Transverse colon (tissue), 4 donors: ENCODE measurements at regions not wholly inside any gene's neighbourhood (a gene's known extent, or its start where the extent isn't known, plus 50 kb on each side); places are given as distances from the start of the nearest gene placed in this dataset.

Experiments used
- DNase-seq: peaks from one replicate; pipeline ENCODE4 v3.0.0-alpha.2; 2019
- H3K27ac ChIP-seq, 4 donors: fragments of 200-600 bp; sonication (generic); 2 replicates each; pipeline ENCODE4 v1.5.1; 2016 to 2018; ENCODE audit warnings: inconsistent platforms in 4 of 4
- H3K27me3 ChIP-seq: fragments of 200-600 bp; sonication (generic); 2 replicates; pipeline ENCODE4 v1.5.1; 2017; ENCODE audit warnings: inconsistent platforms
- H3K36me3 ChIP-seq, 4 donors: fragments of 200-600 bp; sonication (generic); 2 replicates each; pipeline ENCODE4 v1.5.1; 2017 to 2019; ENCODE audit warnings: inconsistent platforms in 4 of 4
- H3K4me1 ChIP-seq, 4 donors: fragments of 200-600 bp; sonication (generic); 2 replicates each; pipeline ENCODE4 v1.5.1; 2017 to 2020; ENCODE audit warnings: inconsistent platforms in 4 of 4
- H3K4me3 ChIP-seq, 4 donors: fragments of 200-600 bp; sonication (generic); 1 replicate in 1 of 4; 2 replicates in 3 of 4; pipeline versions ENCODE4 v1.5.1 to v1.6.1; 2017 to 2019; ENCODE audit warnings: inconsistent platforms in 4 of 4
- H3K9me3 ChIP-seq, 2 donors: fragments of 200-600 bp; sonication (generic); 2 replicates each; pipeline ENCODE4 v1.5.1; 2017 to 2019; ENCODE audit warnings: inconsistent platforms in 2 of 2
- CTCF ChIP-seq, 5 experiments: fragments of 200-600 bp in 3 of 5; fragments of 450-650 bp in 2 of 5; sonication (generic) in 3 of 5; IDR thresholded peaks; 1 replicate in 2 of 5; 2 replicates in 3 of 5; pipeline ENCODE4 v1.5.1; 2016 to 2017; ENCODE audit warnings: antibody characterized with exemption in 5 of 5, inconsistent platforms in 3 of 5, mild to moderate bottlenecking in 2 of 5, moderate library complexity in 1 of 5
- EP300 ChIP-seq: sonication (generic); formaldehyde crosslinking; IDR thresholded peaks from one replicate; pipeline ENCODE4 v1.6.1; 2017; ENCODE audit warnings: antibody characterized with exemption, low read depth
- POLR2A ChIP-seq: fragments of 450-650 bp; IDR thresholded peaks from one replicate; pipeline ENCODE4 v1.6.1; 2016; ENCODE audit warnings: antibody characterized with exemption, mild to moderate bottlenecking, moderate library complexity
- POLR2AphosphoS5 ChIP-seq, 3 donors: sonication (generic); formaldehyde crosslinking; IDR thresholded peaks; one replicate each; pipeline ENCODE4 v1.6.1; 2016; ENCODE audit warnings: antibody characterized with exemption in 3 of 3
- WGBS, 2 donors: methylation state at CpG; one replicate each; pipeline ENCODE4 v1.1.5; 2018; ENCODE audit warnings: low coverage in 1 of 2; 5-methylcytosine and 5-hydroxymethylcytosine counted together
- in situ Hi-C, 4 donors: fragments of 200-750 bp; cut with MboI; loops; one replicate each; pipeline versions ENCODE4 v1.15.0 to v1.15.1; 2017; ENCODE audit warnings: low sequenced_read_pairs in 3 of 4, low pct_ligation_motif_present in 1 of 4, low pct_unique_long_range_greater_than_20kb in 1 of 4
- intact Hi-C: fragments of 100-400 bp; cut with DNase I; formaldehyde crosslinking; loops from one replicate; pipeline ENCODE4 v1.15.1; 2023; ENCODE audit warnings: low total_unique reads

GRCh38 chr15:25936004-25936403, 72.9 kb upstream of the ATP10A start:
- Histone ChIP-seq H3K27ac (no peak overlapping the region), H3K9me3 (no peaks in the 10 kb centered on the region), H3K27me3 (no peaks in the 10 kb centered on the region), H3K4me1 (no peaks in the 10 kb centered on the region), H3K4me3 (no peak overlapping the region), H3K36me3 (no peaks in the 10 kb centered on the region)
- TF ChIP-seq CTCF (IDR thresholded peaks at IDR 0.05) (no peak), POLR2A (no peak), POLR2AphosphoS5 (IDR thresholded peaks at IDR 0.05) (no peak), EP300 (no peak)
- WGBS, 2 donors: 93 to 95% methylated on average over 3 to 7 of the region's 7 CpGs
- intact Hi-C loops: loop anchor here (10.0 kb wide), 1 partner anchor 241 kb away; no protein-coding TSS in a partner anchor
- in situ Hi-C loops: loop anchor here in 2 of 4 donors (25.0 kb wide), 2 partner anchors 199 to 424 kb away; no protein-coding TSS in a partner anchor
- DNase-seq: no peak

- TF ChIP-seq CTCF (IDR thresholded peaks at IDR 0.05): peak; percentile 47 to 70 (median 59)
- TF ChIP-seq POLR2AphosphoS5 (IDR thresholded peaks at IDR 0.05): no peak
- no peak for TF ChIP-seq POLR2A
- Histone ChIP-seq H3K4me1 (no peaks in the 10 kb centered on the region), H3K4me3 (peak overlapping the region in 2 of 4 donors; percentile 21 to 31), H3K27me3 (no peaks in the 10 kb centered on the region), H3K36me3 (no peaks in the 10 kb centered on the region), H3K9me3 (peaks cover 6 to 10% of the 10 kb centered on the region in 2 donors), H3K27ac (no peak overlapping the region)
- in situ Hi-C loops: loop anchor here in 2 of 4 donors (25.0 kb wide), 2 partner anchors 196 to 421 kb away; no protein-coding TSS in a partner anchor
- intact Hi-C loops: loop anchor here (1.0 to 10.0 kb wide), 3 partner anchors 194 to 426 kb away; no protein-coding TSS in a partner anchor
- DNase-seq: peak; percentile 50
- 24 to 33% methylated on average over 5 to 23 of the region's 23 CpGs for WGBS, 2 donors
These were observed 70.5 kb upstream of the ATP10A start for GRCh38 chr15:25933456-25934158.

- intact Hi-C loops: loop anchor here (5.0 to 10.0 kb wide), 2 partner anchors 238 to 425 kb away; no protein-coding TSS in a partner anchor
- no peaks in the 10 kb centered on the region for H3K27me3 ChIP-seq
- peaks cover 6 to 10% of the 10 kb centered on the region in 2 donors for H3K9me3 ChIP-seq
- no peak overlapping the region for H3K4me3 ChIP-seq
- H3K36me3 ChIP-seq: no peaks in the 10 kb centered on the region
- H3K27ac ChIP-seq: no peak overlapping the region
- no peaks in the 10 kb centered on the region for H3K4me1 ChIP-seq
- in situ Hi-C loops: loop anchor here in 2 of 4 donors (25.0 kb wide), 2 partner anchors 195 to 420 kb away; no protein-coding TSS in a partner anchor
- WGBS, 2 donors: 90 to 91% methylated on average over 5 to 8 of the region's 8 CpGs
- no peak for TF ChIP-seq POLR2AphosphoS5 (IDR thresholded peaks at IDR 0.05)
- no peak for TF ChIP-seq EP300
- TF ChIP-seq POLR2A: no peak
- no peak for TF ChIP-seq CTCF (IDR thresholded peaks at IDR 0.05)
- DNase-seq: no peak
These were observed 69.6 kb upstream of the ATP10A start for GRCh38 chr15:25932696-25933095.

- intact Hi-C loops (loop anchor here (5.0 to 10.0 kb wide), 2 partner anchors 237 to 425 kb away; no protein-coding TSS in a partner anchor), in situ Hi-C loops (loop anchor here in 2 of 4 donors (25.0 kb wide), 2 partner anchors 195 to 420 kb away; no protein-coding TSS in a partner anchor)
- WGBS, 2 donors: 79% methylated on average over 1 of the region's 1 CpG; no CpG with 5 or more reads in 1 of the 2 donors
- H3K27me3 ChIP-seq: no peaks in the 10 kb centered on the region
- H3K27ac ChIP-seq: no peak overlapping the region
- H3K9me3 ChIP-seq: peaks cover 6 to 10% of the 10 kb centered on the region in 2 donors
- no peaks in the 10 kb centered on the region for H3K4me1 ChIP-seq
- no peaks in the 10 kb centered on the region for H3K36me3 ChIP-seq
- H3K4me3 ChIP-seq: no peak overlapping the region
- DNase-seq: no peak
- TF ChIP-seq POLR2A (no peak), CTCF (IDR thresholded peaks at IDR 0.05) (no peak), POLR2AphosphoS5 (IDR thresholded peaks at IDR 0.05) (no peak), EP300 (no peak)
These were observed 68.7 kb upstream of the ATP10A start for GRCh38 chr15:25931851-25932250.
